ENCODE measurements at regions not wholly inside any gene's neighbourhood (a gene's known extent, or its start where the extent isn't known, plus 50 kb on each side); places are given as distances from the start of the nearest gene placed in this dataset.

GRCh38 chr12:98355322-98355721, 160.1 kb upstream of the TMPO start:
- Histone ChIP-seq H3K9ac (ENCODE audit: low read length) (no peak overlapping the region), H3K27me3 (ENCODE audit: low read depth, low read length) (peaks cover 29% of the 10 kb centered on the region), H3K79me2 (ENCODE audit: low read length) (no peaks in the 10 kb centered on the region), H4K20me1 (ENCODE audit: insufficient read depth, low read length) (no peaks in the 10 kb centered on the region), H3K4me3 (ENCODE audit: low read length) (no peak overlapping the region), H3K9me3 (ENCODE audit: insufficient read depth, low read length) (no peaks in the 10 kb centered on the region), H3K27ac (ENCODE audit: low read length) (no peak overlapping the region), H3K4me1 (ENCODE audit: low read length) (peaks cover 44% of the 10 kb centered on the region), H3K4me2 (ENCODE audit: low read length) (no peak overlapping the region), H2AFZ (ENCODE audit: low read depth, low read length) (no peak overlapping the region), H3K36me3 (replicated peaks; ENCODE audit: low read depth, low read length) (no peaks in the 10 kb centered on the region)
- no peak for TF ChIP-seq EZH2phosphoT487 (IDR thresholded peaks at IDR 0.05; ENCODE audit: low read depth)
- TF ChIP-seq, protein P1, sequence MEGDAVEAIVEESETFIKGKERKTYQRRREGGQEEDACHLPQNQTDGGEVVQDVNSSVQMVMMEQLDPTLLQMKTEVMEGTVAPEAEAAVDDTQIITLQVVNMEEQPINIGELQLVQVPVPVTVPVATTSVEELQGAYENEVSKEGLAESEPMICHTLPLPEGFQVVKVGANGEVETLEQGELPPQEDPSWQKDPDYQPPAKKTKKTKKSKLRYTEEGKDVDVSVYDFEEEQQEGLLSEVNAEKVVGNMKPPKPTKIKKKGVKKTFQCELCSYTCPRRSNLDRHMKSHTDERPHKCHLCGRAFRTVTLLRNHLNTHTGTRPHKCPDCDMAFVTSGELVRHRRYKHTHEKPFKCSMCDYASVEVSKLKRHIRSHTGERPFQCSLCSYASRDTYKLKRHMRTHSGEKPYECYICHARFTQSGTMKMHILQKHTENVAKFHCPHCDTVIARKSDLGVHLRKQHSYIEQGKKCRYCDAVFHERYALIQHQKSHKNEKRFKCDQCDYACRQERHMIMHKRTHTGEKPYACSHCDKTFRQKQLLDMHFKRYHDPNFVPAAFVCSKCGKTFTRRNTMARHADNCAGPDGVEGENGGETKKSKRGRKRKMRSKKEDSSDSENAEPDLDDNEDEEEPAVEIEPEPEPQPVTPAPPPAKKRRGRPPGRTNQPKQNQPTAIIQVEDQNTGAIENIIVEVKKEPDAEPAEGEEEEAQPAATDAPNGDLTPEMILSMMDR (IDR thresholded peaks at IDR 0.05; ENCODE audit: low read depth, low read length), result no peak

DNA sequence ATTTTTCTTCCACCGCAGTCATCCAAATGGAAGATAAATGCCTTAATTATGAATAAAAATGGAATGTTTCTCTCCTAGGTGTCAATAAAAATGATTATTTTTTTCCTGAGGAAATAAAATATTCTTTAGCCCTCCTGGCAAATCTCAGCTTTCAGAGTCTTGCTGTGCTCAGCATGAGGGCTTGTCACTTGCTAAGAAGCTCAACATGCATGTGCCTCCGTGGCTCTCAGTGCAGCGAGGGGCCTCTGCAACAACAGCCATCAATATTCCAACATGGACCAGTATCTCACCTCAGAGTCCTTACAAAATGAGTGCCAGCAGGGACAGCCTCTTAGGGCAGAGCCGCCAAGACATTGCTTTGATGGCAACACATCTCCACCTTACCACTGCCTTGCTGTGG, 159.5 kb upstream of the TMPO start:
- H3K79me2 ChIP-seq (ENCODE audit: low read length), result no peaks in the 10 kb centered on the region
- TF ChIP-seq, protein P1 (IDR thresholded peaks at IDR 0.05; ENCODE audit: low read depth, low read length), result no peak
- no peak for TF ChIP-seq EZH2phosphoT487 (IDR thresholded peaks at IDR 0.05; ENCODE audit: low read depth)
- no peaks in the 10 kb centered on the region for H4K20me1 ChIP-seq (ENCODE audit: insufficient read depth, low read length)

DNA sequence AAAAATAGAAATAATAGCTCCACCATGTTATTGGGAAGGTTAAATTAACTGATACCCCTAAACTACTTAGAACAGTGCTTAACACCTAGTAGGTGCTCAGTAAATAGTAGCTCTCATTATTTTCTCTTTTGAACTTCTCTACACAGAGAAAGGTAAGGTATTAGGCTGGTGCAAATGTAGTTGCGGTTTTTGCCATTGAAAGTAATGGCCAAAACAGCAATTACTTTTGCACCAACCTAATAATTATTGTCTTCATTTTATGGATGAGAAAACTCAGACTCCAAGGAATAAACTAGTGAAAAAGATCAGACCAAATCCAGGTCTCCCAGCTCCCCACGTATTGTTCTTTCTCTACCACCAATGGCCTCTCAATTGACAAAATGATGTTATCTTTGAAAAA, 157.2 kb upstream of the TMPO start:
- H3K9me3 ChIP-seq (ENCODE audit: insufficient read depth, low read length), result no peaks in the 10 kb centered on the region
- peaks cover 57% of the 10 kb centered on the region for H3K27me3 ChIP-seq (ENCODE audit: low read depth, low read length)
- H4K20me1 ChIP-seq (ENCODE audit: insufficient read depth, low read length), result no peaks in the 10 kb centered on the region
- no peaks in the 10 kb centered on the region for H3K36me3 ChIP-seq (replicated peaks; ENCODE audit: low read depth, low read length)
- H3K4me3 ChIP-seq (ENCODE audit: low read length), result no peak overlapping the region
- H3K9ac ChIP-seq (ENCODE audit: low read length), result no peak overlapping the region
- TF ChIP-seq, protein P1 (IDR thresholded peaks at IDR 0.05; ENCODE audit: low read depth, low read length), result no peak
- no peak for TF ChIP-seq EZH2phosphoT487 (IDR thresholded peaks at IDR 0.05; ENCODE audit: low read depth)
- no peak overlapping the region for H2AFZ ChIP-seq (ENCODE audit: low read depth, low read length)
- H3K4me1 ChIP-seq (ENCODE audit: low read length), result peaks cover 18% of the 10 kb centered on the region
- H3K79me2 ChIP-seq (ENCODE audit: low read length), result no peaks in the 10 kb centered on the region
- no peak overlapping the region for H3K4me2 ChIP-seq (ENCODE audit: low read length)
- H3K27ac ChIP-seq (ENCODE audit: low read length), result no peak overlapping the region

More for the DNA sequence above, 159.5 kb upstream of the TMPO start:
- Histone ChIP-seq H3K9ac (ENCODE audit: low read length) (no peak overlapping the region), H2AFZ (ENCODE audit: low read depth, low read length) (no peak overlapping the region), H3K9me3 (ENCODE audit: insufficient read depth, low read length) (no peaks in the 10 kb centered on the region), H3K4me2 (ENCODE audit: low read length) (no peak overlapping the region), H3K27me3 (ENCODE audit: low read depth, low read length) (peaks cover 35% of the 10 kb centered on the region), H3K36me3 (replicated peaks; ENCODE audit: low read depth, low read length) (no peaks in the 10 kb centered on the region), H3K4me3 (ENCODE audit: low read length) (no peak overlapping the region), H3K27ac (ENCODE audit: low read length) (no peak overlapping the region), H3K4me1 (ENCODE audit: low read length) (peaks cover 40% of the 10 kb centered on the region)

GRCh38 chr12:98359856-98360255, 155.5 kb upstream of the TMPO start:
- TF ChIP-seq, protein P1 (IDR thresholded peaks at IDR 0.05; ENCODE audit: low read depth, low read length), result no peak
- no peak for TF ChIP-seq EZH2phosphoT487 (IDR thresholded peaks at IDR 0.05; ENCODE audit: low read depth)
- Histone ChIP-seq H3K4me2 (ENCODE audit: low read length) (no peak overlapping the region), H3K9ac (ENCODE audit: low read length) (no peak overlapping the region), H3K27ac (ENCODE audit: low read length) (no peak overlapping the region), H3K4me3 (ENCODE audit: low read length) (no peak overlapping the region), H3K36me3 (replicated peaks; ENCODE audit: low read depth, low read length) (no peaks in the 10 kb centered on the region), H3K9me3 (ENCODE audit: insufficient read depth, low read length) (no peaks in the 10 kb centered on the region), H2AFZ (ENCODE audit: low read depth, low read length) (no peak overlapping the region), H3K4me1 (ENCODE audit: low read length) (0 out of 2 replicates have a peak, but pooled peaks cover 3% of the 10 kb centered on the region), H4K20me1 (ENCODE audit: insufficient read depth, low read length) (no peaks in the 10 kb centered on the region), H3K27me3 (ENCODE audit: low read depth, low read length) (peaks cover 72% of the 10 kb centered on the region), H3K79me2 (ENCODE audit: low read length) (no peaks in the 10 kb centered on the region)

Data from OCI-LY3 (cell line).